Transverse colon (tissue), 4 donors: ENCODE measurements at regions not wholly inside any gene's neighbourhood (a gene's known extent, or its start where the extent isn't known, plus 50 kb on each side); places are given as distances from the start of the nearest gene placed in this dataset.

Experiments used
- DNase-seq: peaks from one replicate; pipeline ENCODE4 v3.0.0-alpha.2; 2019
- H3K27ac ChIP-seq, 4 donors: fragments of 200-600 bp; sonication (generic); 2 replicates each; pipeline ENCODE4 v1.5.1; 2016 to 2018; ENCODE audit warnings: inconsistent platforms in 4 of 4
- H3K27me3 ChIP-seq: fragments of 200-600 bp; sonication (generic); 2 replicates; pipeline ENCODE4 v1.5.1; 2017; ENCODE audit warnings: inconsistent platforms
- H3K36me3 ChIP-seq, 4 donors: fragments of 200-600 bp; sonication (generic); 2 replicates each; pipeline ENCODE4 v1.5.1; 2017 to 2019; ENCODE audit warnings: inconsistent platforms in 4 of 4
- H3K4me1 ChIP-seq, 4 donors: fragments of 200-600 bp; sonication (generic); 2 replicates each; pipeline ENCODE4 v1.5.1; 2017 to 2020; ENCODE audit warnings: inconsistent platforms in 4 of 4
- H3K4me3 ChIP-seq, 4 donors: fragments of 200-600 bp; sonication (generic); 1 replicate in 1 of 4; 2 replicates in 3 of 4; pipeline versions ENCODE4 v1.5.1 to v1.6.1; 2017 to 2019; ENCODE audit warnings: inconsistent platforms in 4 of 4
- H3K9me3 ChIP-seq, 2 donors: fragments of 200-600 bp; sonication (generic); 2 replicates each; pipeline ENCODE4 v1.5.1; 2017 to 2019; ENCODE audit warnings: inconsistent platforms in 2 of 2
- CTCF ChIP-seq, 5 experiments: fragments of 200-600 bp in 3 of 5; fragments of 450-650 bp in 2 of 5; sonication (generic) in 3 of 5; IDR thresholded peaks; 1 replicate in 2 of 5; 2 replicates in 3 of 5; pipeline ENCODE4 v1.5.1; 2016 to 2017; ENCODE audit warnings: antibody characterized with exemption in 5 of 5, inconsistent platforms in 3 of 5, mild to moderate bottlenecking in 2 of 5, moderate library complexity in 1 of 5
- EP300 ChIP-seq: sonication (generic); formaldehyde crosslinking; IDR thresholded peaks from one replicate; pipeline ENCODE4 v1.6.1; 2017; ENCODE audit warnings: antibody characterized with exemption, low read depth
- POLR2A ChIP-seq: fragments of 450-650 bp; IDR thresholded peaks from one replicate; pipeline ENCODE4 v1.6.1; 2016; ENCODE audit warnings: antibody characterized with exemption, mild to moderate bottlenecking, moderate library complexity
- POLR2AphosphoS5 ChIP-seq, 3 donors: sonication (generic); formaldehyde crosslinking; IDR thresholded peaks; one replicate each; pipeline ENCODE4 v1.6.1; 2016; ENCODE audit warnings: antibody characterized with exemption in 3 of 3
- WGBS, 2 donors: methylation state at CpG; one replicate each; pipeline ENCODE4 v1.1.5; 2018; ENCODE audit warnings: low coverage in 1 of 2; 5-methylcytosine and 5-hydroxymethylcytosine counted together
- in situ Hi-C, 4 donors: fragments of 200-750 bp; cut with MboI; loops; one replicate each; pipeline versions ENCODE4 v1.15.0 to v1.15.1; 2017; ENCODE audit warnings: low sequenced_read_pairs in 3 of 4, low pct_ligation_motif_present in 1 of 4, low pct_unique_long_range_greater_than_20kb in 1 of 4
- intact Hi-C: fragments of 100-400 bp; cut with DNase I; formaldehyde crosslinking; loops from one replicate; pipeline ENCODE4 v1.15.1; 2023; ENCODE audit warnings: low total_unique reads

GRCh38 chr4:53921856-53922255 is 142.5 kb downstream of the CHIC2 start:
- no peak overlapping the region for H3K27ac ChIP-seq
- intact Hi-C loops (no loop called here), in situ Hi-C loops (loop anchor here (10.0 to 25.0 kb wide), 6 partner anchors 210 to 910 kb away; partner anchors contain the start of gene PDGFRA (in 1 of the 4))
- no peaks in the 10 kb centered on the region for H3K36me3 ChIP-seq
- H3K9me3 ChIP-seq = no peaks in the 10 kb centered on the region
- peaks cover 11% of the 10 kb centered on the region for H3K27me3 ChIP-seq
- no peaks in the 10 kb centered on the region for H3K4me1 ChIP-seq
- no peak for TF ChIP-seq POLR2A
- TF ChIP-seq POLR2AphosphoS5 (IDR thresholded peaks at IDR 0.05) = no peak
- DNase-seq = no peak
- no peak overlapping the region for H3K4me3 ChIP-seq

- no peak overlapping the region for H3K4me3 ChIP-seq
- H3K27ac ChIP-seq = no peak overlapping the region
- TF ChIP-seq POLR2A (no peak), CTCF (IDR thresholded peaks at IDR 0.05) (no peak), POLR2AphosphoS5 (IDR thresholded peaks at IDR 0.05) (no peak), EP300 (no peak)
- no peak for DNase-seq
- H3K36me3 ChIP-seq = no peaks in the 10 kb centered on the region
- no peaks in the 10 kb centered on the region for H3K9me3 ChIP-seq
- WGBS, 2 donors = 77 to 78% methylated on average over 4 of the region's 4 CpGs
- intact Hi-C loops (no loop called here), in situ Hi-C loops (loop anchor here (10.0 to 25.0 kb wide), 6 partner anchors 209 to 909 kb away; partner anchors contain the start of gene PDGFRA (in 1 of the 4))
- H3K27me3 ChIP-seq = peaks cover 11% of the 10 kb centered on the region
- no peaks in the 10 kb centered on the region for H3K4me1 ChIP-seq
These were observed 143.5 kb downstream of the CHIC2 start for GRCh38 chr4:53920883-53921282.

- Histone ChIP-seq H3K27ac (no peak overlapping the region), H3K4me3 (no peak overlapping the region), H3K4me1 (no peaks in the 10 kb centered on the region), H3K9me3 (no peaks in the 10 kb centered on the region), H3K27me3 (peaks cover 11% of the 10 kb centered on the region), H3K36me3 (no peaks in the 10 kb centered on the region)
- TF ChIP-seq EP300 (no peak), POLR2AphosphoS5 (IDR thresholded peaks at IDR 0.05) (no peak), POLR2A (no peak), CTCF (IDR thresholded peaks at IDR 0.05) (no peak)
- in situ Hi-C loops = loop anchor here (10.0 to 25.0 kb wide), 6 partner anchors 208 to 908 kb away; partner anchors contain the start of gene PDGFRA (in 1 of the 4)
- intact Hi-C loops = no loop called here
- 44% methylated on average over 4 of the region's 4 CpGs; no CpG with 5 or more reads in 1 of the 2 donors for WGBS, 2 donors
- no peak for DNase-seq
These were observed 144.3 kb downstream of the CHIC2 start for GRCh38 chr4:53920116-53920515.

GRCh38 chr4:53919535-53919934 is 144.9 kb downstream of the CHIC2 start:
- Histone ChIP-seq H3K36me3 (no peaks in the 10 kb centered on the region), H3K27me3 (peaks cover 11% of the 10 kb centered on the region), H3K27ac (no peak overlapping the region), H3K4me3 (no peak overlapping the region), H3K4me1 (no peaks in the 10 kb centered on the region), H3K9me3 (no peaks in the 10 kb centered on the region)
- in situ Hi-C loops = loop anchor here in 3 of 4 donors (25.0 kb wide), 4 partner anchors 207 to 907 kb away; no protein-coding TSS in a partner anchor
- TF ChIP-seq CTCF (IDR thresholded peaks at IDR 0.05) = no peak
- TF ChIP-seq POLR2A = no peak
- no peak for TF ChIP-seq POLR2AphosphoS5 (IDR thresholded peaks at IDR 0.05)
- TF ChIP-seq EP300 = no peak
- DNase-seq = no peak
- intact Hi-C loops = no loop called here
- 76 to 80% methylated on average over 1 to 2 of the region's 2 CpGs for WGBS, 2 donors

GRCh38 chr4:53917729-53918128 is 146.7 kb downstream of the CHIC2 start:
- Histone ChIP-seq H3K27me3 (peaks cover 3% of the 10 kb centered on the region), H3K9me3 (no peaks in the 10 kb centered on the region), H3K36me3 (no peaks in the 10 kb centered on the region), H3K4me3 (no peak overlapping the region), H3K27ac (no peak overlapping the region), H3K4me1 (no peaks in the 10 kb centered on the region)
- DNase-seq = no peak
- intact Hi-C loops (no loop called here), in situ Hi-C loops (loop anchor here in 3 of 4 donors (25.0 kb wide), 4 partner anchors 205 to 905 kb away; no protein-coding TSS in a partner anchor)
- 53 to 71% methylated on average over 2 of the region's 2 CpGs for WGBS, 2 donors
- no peak for TF ChIP-seq POLR2A
- no peak for TF ChIP-seq POLR2AphosphoS5 (IDR thresholded peaks at IDR 0.05)
- TF ChIP-seq CTCF (IDR thresholded peaks at IDR 0.05) = no peak
- TF ChIP-seq EP300 = no peak
